Lung (tissue), 1 donor: ENCODE measurements at regions not wholly inside any gene's neighbourhood (a gene's known extent, or its start where the extent isn't known, plus 50 kb on each side); places are given as distances from the start of the nearest gene placed in this dataset. TPM values are rescaled to one million over a fixed set of nuclear protein-coding genes. Genes with fewer than 3 reads are reported as not detected.

Source experiments
- small RNA-seq: library from RNA; depleted of rRNA; stranded (forward); fragments of <200 nt; gene quantifications from one replicate; pipeline ENCODE3, GENCODE V24; 2014; ENCODE audit warnings: low replicate concordance

Small RNAs in the stretch of these regions (small RNA-seq; reads per million reads assigned to genes)
- not detected for gene AC007179.3
- gene MIR4432 = not detected
- not detected for gene RNA5SP94
- gene RNU1-32P = not detected
- gene RNU6-508P = not detected
